Cardiac fibroblast (primary cell): ENCODE measurements at regions not wholly inside any gene's neighbourhood (a gene's known extent, or its start where the extent isn't known, plus 50 kb on each side); places are given as distances from the start of the nearest gene placed in this dataset.

ENCODE experiments used
- DNase-seq, 2 donors: peaks; one replicate each; pipeline versions ENCODE4 v3.0.0 to v3.0.0-alpha.2; 2010; ENCODE audit warnings: low read depth in 2 of 2
- H3K4me3 ChIP-seq, 2 donors: replicated peaks in 1 of 2; 1 replicate in 1 of 2; 2 replicates in 1 of 2; pipeline ENCODE4 v1.5.1; 2011; ENCODE audit warnings: low read depth in 2 of 2, low read length in 2 of 2, mild to moderate bottlenecking in 2 of 2, moderate library complexity in 1 of 2
- TF ChIP-seq, protein P1 (sequence below): IDR thresholded peaks from one replicate; pipeline ENCODE4 v1.5.1; 2011; ENCODE audit warnings: low read depth, mild to moderate bottlenecking, low read length, inconsistent platforms

- no peak for DNase-seq
- no peak overlapping the region for H3K4me3 ChIP-seq
- TF ChIP-seq, protein P1, sequence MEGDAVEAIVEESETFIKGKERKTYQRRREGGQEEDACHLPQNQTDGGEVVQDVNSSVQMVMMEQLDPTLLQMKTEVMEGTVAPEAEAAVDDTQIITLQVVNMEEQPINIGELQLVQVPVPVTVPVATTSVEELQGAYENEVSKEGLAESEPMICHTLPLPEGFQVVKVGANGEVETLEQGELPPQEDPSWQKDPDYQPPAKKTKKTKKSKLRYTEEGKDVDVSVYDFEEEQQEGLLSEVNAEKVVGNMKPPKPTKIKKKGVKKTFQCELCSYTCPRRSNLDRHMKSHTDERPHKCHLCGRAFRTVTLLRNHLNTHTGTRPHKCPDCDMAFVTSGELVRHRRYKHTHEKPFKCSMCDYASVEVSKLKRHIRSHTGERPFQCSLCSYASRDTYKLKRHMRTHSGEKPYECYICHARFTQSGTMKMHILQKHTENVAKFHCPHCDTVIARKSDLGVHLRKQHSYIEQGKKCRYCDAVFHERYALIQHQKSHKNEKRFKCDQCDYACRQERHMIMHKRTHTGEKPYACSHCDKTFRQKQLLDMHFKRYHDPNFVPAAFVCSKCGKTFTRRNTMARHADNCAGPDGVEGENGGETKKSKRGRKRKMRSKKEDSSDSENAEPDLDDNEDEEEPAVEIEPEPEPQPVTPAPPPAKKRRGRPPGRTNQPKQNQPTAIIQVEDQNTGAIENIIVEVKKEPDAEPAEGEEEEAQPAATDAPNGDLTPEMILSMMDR: no peak
These were observed 242.9 kb downstream of the TECRL start for GRCh38 chr4:64166365-64166764.

DNA sequence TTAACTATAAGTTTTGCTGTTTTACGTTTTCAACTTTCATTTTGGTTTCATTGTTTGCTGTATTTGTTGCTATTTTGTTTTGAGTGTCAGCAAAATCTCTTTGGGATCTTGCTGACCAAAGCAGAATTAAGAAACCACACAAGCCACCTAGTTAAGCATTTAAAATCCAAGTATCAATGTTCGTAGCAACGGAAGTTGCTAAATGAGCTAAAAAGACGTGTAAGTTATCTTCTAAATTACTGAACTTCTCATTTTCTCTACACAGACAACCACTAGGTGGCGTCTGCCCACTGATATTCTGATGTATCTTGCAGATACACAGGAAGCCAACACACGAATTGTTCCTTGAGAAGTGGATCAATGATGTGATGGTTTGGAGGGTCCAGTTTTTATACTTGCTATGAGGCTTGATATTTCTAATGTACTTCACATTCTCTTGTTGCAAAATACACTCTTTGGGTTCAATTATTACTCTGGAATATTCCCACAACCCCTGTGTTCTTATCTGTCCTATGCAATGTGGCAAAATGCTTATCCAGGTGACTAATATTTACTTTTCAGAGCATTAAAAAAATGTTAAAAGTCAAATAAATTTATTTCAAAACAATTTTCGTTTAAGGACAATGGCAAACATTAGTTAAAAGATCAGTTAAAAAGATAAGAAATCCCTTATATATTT is 250.5 kb downstream of the TECRL start:
- H3K4me3 ChIP-seq: peak overlapping the region in 1 of 2 donors; percentile 11
- DNase-seq: peak; percentile 71 to 74

DNA sequence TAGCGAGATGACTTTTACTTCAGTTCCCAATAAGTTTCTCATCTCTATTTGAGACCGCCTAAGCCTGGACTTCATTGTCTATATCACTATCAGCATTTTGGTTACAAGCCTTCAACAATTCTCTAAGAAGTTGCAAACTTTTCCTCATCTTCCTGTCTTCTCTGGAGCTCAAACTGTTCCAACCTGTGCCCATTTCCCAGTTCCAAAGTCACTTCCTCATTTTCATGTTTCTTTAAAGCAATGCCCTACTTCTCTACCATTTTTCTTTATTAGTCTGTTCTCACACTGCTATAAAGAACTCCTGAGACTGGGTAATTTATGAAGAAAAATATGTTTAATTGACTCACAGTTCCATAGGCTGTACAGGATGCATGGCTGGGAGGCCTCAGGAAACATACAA is 251.9 kb downstream of the TECRL start:
- no peak for DNase-seq
- TF ChIP-seq, protein P1: no peak
- H3K4me3 ChIP-seq: no peak overlapping the region

More for the DNA sequence above, 250.5 kb downstream of the TECRL start:
- TF ChIP-seq, protein P1: peak; percentile 73

GRCh38 chr4:64156253-64156652 is 253.0 kb downstream of the TECRL start:
- TF ChIP-seq, protein P1: no peak
- no peak overlapping the region for H3K4me3 ChIP-seq
- DNase-seq: no peak

- H3K4me3 ChIP-seq: no peak overlapping the region
- DNase-seq: no peak
- TF ChIP-seq, protein P1: no peak
These were observed 263.2 kb downstream of the TECRL start for GRCh38 chr4:64146030-64146429.

- no peak overlapping the region for H3K4me3 ChIP-seq
- no peak for DNase-seq
- TF ChIP-seq, protein P1: no peak
These were observed 264.3 kb downstream of the TECRL start for GRCh38 chr4:64144994-64145393.

DNA sequence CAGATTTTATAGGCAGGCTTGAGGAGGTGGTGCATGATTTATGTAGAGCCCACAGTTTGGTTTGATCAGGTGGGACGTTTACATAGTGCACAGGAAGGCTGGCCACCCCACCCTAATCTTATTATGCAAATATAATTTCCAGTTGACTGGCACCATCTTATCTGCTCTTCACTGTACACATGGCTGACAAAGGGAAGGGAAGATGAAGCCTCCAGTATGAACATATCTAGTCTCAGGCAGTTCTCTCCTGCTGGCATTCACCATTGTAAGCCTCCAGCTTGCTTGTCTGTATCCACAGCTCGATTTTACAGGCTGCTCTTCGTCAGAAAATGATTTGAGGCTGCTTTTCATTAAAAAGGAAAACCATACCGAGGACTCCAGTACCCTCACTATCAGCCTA is 278.3 kb downstream of the TECRL start:
- TF ChIP-seq, protein P1: no peak
- H3K4me3 ChIP-seq: no peak overlapping the region
- DNase-seq: no peak
